Forelimb muscle (tissue), 1 donor: ENCODE measurements at regions not wholly inside any gene's neighbourhood (a gene's known extent, or its start where the extent isn't known, plus 50 kb on each side); places are given as distances from the start of the nearest gene placed in this dataset.

ENCODE experiments used
- DNase-seq: peaks from one replicate; pipeline ENCODE4 v3.0.0-alpha.2; 2013; ENCODE audit warnings: low read depth

DNA sequence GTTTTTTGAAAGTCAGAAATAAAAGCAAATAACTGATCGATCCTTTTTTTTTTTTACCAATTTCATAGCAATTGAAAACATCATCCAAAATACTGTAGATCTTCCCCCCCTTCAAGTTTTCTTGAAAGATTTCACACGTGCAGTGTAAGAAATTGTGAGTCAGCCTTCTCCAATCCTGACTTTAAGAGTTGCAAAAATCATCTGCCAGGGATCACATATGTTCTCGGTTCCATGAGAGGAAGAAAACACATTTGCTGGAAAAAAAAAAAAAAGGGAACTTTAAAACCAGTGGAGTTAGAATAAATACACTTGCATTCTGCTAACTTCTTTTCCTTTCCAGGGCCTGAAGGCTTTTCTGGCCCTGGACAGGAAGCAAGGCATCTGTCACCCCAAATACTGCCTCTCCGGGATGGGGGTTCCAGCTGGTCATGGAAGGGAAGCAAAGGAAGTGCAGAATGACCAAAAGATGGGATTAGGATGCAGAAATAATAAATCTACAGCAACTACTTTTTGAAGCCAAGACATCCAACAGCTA, 198.4 kb upstream of the KIAA1217 start:
- peak; percentile 25 for DNase-seq

GRCh38 chr10:24012249-24012803, 196.6 kb upstream of the KIAA1217 start:
- no peak for DNase-seq

- DNase-seq, result no peak
These were observed 181.8 kb upstream of the KIAA1217 start for GRCh38 chr10:24027107-24027506.

GRCh38 chr10:24034571-24034970, 174.4 kb upstream of the KIAA1217 start:
- no peak for DNase-seq

DNA sequence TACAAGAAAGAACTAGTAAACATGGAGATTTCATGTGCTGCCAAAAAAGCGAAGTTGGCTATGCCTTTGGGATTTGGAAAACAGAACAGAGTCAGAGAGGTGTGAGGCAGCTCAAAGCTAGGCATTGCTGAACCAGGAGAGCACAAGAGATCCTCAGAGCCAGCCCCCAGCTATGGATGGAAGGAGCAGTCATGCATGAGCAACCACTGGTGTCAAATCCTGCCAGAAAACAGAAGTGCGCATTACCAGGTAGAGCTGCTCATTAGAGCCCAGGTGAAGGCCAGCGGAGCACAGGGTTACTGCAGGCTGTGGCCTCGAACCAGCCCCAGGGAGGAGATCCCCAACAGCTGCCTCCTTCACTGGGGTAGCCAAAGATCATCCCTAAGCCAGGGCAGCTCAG, 173.2 kb upstream of the KIAA1217 start:
- no peak for DNase-seq

DNA sequence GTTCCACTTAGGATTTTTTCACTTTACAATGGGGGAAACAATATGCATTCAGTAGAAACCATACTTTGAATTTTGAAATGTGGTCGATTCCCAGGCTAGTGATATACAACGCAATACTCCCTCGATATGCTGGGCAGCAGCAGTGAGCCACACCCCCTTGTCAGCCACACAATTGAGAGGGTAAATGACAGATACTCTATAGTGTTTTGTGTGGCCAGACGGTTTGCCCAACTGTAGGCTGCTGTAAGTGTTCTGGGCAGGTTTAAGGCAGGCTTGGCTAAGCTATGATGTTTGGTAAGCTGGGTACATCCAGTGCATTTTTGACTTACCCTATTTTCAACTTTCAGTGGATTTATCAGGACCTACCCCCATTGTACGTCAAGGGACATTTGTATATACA, 169.6 kb upstream of the KIAA1217 start:
- DNase-seq, result no peak

DNA sequence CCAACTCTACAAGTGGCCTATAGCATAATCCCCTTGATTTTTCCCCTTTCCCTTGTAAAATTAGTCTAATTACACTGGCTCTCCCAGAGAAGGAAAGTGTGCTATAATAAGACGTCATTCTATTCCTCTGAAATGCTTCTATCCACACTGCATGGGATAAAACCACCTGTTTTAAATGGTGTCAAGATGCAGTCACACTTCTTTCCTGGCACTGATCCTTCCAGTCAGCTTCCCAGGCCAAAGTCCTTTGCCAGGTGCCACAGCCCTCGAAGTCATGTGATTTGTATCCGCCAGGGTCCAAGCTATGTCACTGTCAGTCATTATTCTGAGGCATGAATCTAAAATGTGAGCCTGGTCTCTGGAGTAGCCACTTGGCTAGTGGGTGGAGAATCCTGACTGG, 169.0 kb upstream of the KIAA1217 start:
- no peak for DNase-seq

DNA sequence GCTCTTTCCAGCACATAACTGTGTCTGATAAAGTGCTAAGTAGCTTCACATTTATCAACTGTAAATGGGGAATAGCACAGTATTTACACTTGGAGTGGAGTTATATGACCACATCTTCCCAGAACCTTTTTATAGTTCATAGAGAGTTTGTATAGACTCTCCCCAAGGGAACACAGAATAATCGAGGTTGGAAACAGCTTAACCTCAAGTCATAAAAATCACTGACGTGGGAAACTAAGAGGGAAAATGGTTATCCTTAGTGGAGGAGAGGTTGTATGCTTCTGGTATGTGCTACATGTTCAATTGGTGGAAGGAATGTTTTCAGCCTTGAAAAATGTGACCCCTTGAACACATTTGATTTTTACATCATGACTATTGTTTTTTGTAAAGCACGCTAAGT, 167.9 kb upstream of the KIAA1217 start:
- DNase-seq, result no peak

GRCh38 chr10:24041834-24042233, 167.1 kb upstream of the KIAA1217 start:
- DNase-seq, result no peak

GRCh38 chr10:24042884-24043283, 166.1 kb upstream of the KIAA1217 start:
- no peak for DNase-seq

GRCh38 chr10:24046060-24046459, 162.9 kb upstream of the KIAA1217 start:
- DNase-seq, result no peak

DNA sequence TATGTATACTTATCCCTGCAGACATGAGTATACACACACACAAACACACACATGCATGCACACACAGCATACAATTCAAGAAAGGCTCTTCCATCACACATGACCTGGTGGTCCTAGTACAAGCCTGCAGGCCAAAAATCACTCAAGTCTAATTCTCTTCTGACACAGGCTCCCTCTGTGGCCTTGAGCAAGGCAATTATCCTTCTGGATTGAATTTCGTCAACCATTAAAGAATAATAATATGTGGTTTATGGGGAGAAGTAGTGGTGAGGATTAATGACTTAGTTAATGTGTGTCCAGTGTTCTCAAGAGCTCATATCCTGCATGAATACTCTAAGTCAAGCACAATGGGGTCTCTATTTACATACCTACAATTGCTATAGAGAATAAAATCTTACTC, 161.8 kb upstream of the KIAA1217 start:
- DNase-seq, result no peak

- DNase-seq, result no peak
These were observed 154.5 kb upstream of the KIAA1217 start for GRCh38 chr10:24054421-24054820.

DNA sequence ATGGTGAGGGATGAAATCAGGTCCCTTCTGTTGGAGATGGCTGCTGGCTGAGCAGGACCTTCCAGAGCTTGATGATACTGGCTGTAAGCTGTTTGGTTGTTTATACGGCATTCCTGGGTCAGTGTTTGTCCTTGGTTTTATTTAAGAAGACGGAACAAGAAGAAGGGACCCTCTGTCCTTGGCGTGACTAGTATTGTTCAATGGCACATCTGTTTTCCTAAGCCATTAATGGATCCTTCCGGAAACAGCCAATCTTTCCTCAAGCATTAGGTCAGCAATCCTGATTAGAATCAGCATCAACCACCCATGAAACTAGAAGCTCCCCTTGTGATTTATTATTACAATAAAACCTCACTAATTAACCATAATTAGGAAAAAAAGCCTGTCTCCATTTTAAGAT, 128.7 kb upstream of the KIAA1217 start:
- DNase-seq, result no peak

DNA sequence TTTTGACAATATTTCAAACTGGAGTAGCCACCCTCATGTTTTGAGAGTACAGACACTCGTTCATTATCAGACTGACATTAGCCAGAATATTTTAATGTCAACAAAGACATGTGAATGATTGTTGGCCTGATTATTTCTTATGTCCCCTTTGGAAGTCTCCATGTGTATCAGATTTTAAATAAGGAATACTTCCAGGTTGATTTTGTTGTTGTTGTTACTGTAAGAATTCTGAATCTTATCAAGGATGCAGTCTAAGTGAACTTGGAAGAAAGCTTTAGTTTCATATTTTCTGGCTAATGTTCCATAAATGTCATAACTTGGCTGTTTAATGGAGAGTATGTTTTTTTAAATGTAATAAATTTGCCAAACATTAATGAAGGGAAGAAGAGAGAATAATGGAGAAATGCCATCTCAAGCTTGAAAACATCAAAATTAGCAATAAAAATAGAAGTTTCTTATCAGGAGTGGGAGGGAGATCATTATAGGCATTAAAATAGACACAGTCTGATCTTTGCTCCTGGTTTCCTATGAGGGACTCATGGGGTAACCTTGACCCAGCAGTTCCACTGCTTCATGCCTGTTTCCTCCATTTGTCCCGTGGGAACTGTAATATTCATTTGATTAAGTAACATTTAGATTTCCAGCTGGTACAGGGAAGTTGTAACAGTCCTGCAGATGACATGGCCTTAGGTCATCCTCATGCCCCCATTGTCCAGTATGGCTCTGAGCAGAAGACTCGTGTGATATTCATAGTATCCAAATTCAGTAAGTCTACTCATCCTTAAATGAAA, 122.4 kb upstream of the KIAA1217 start:
- DNase-seq, result no peak

GRCh38 chr10:24091256-24091655, 117.7 kb upstream of the KIAA1217 start:
- no peak for DNase-seq

- DNase-seq, result no peak
These were observed 112.7 kb upstream of the KIAA1217 start for GRCh38 chr10:24096281-24096680.

GRCh38 chr10:24097751-24098207, 111.2 kb upstream of the KIAA1217 start:
- no peak for DNase-seq

DNA sequence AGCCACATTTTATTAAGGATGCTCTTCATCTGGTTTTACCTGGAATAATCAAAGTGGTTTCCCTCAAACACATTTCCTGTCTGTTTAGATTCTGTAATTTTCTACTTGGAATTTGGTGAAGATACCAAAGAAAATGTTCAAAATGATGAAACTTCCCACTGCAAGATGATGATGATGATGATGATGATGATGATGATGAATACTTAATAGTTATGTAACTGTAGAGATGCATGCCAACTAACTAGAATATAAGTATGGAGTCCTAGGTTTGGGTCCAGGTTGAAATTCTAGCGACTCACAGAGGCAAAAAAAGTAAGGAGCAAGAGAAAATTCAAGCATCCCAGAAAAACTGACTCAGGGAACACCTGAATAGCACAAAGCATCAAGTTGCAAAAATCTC, 104.0 kb upstream of the KIAA1217 start:
- no peak for DNase-seq

DNA sequence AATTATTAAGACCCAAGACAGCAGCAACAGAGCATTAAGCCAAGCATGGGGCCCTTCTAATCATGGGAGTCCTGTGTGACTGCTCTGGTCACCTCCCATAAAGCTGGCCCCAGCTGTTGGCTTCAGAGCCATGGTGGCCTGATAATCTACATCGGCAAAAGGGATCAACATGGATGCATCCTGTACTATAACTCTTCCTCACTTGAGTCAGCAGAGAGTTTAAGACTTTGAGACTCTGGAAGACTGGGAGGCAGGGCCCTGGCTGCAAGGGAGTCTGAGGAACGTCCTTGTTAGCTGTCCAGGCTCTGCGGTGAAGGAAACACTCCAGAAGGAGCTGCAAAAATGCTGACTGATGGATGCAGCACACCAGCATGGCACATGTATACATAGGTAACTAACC, 95.0 kb upstream of the KIAA1217 start:
- no peak for DNase-seq

- DNase-seq, result no peak
These were observed 94.4 kb upstream of the KIAA1217 start for GRCh38 chr10:24114556-24114955.

GRCh38 chr10:24115403-24115802, 93.5 kb upstream of the KIAA1217 start:
- no peak for DNase-seq

DNA sequence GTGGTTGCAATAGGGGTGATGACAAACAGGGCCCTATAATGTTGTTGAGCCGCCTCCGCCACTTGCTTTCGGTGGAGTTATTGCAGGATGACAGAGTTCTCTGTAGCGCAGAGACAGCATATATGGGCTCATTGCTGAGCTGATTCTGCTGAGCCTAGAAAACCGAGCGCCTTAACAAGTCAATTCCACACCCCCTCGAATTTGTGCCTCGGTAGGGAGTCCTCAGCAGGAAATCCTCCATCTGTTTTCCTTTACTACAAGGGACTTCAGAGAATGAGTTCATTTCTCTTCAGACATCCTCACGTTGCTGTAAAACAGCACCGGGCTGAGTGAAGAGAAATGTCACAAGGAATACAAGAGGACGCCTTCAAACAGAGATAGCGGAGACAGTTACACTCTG, 90.7 kb upstream of the KIAA1217 start:
- DNase-seq, result no peak
